Prostate gland (tissue), 2 donors: ENCODE measurements at regions not wholly inside any gene's neighbourhood (a gene's known extent, or its start where the extent isn't known, plus 50 kb on each side); places are given as distances from the start of the nearest gene placed in this dataset.

ENCODE experiments used
- CTCF ChIP-seq, 4 experiments: fragments of 200-600 bp in 2 of 4; fragments of 450-650 bp in 2 of 4; sonication (generic) in 2 of 4; IDR thresholded peaks; 1 replicate in 3 of 4; 2 replicates in 1 of 4; pipeline ENCODE4 v1.5.1; 2016 to 2019; ENCODE audit warnings: antibody characterized with exemption in 4 of 4, mild to moderate bottlenecking in 2 of 4, moderate library complexity in 2 of 4
- POLR2A ChIP-seq: fragments of 450-650 bp; IDR thresholded peaks from one replicate; pipeline ENCODE4 v1.6.1; 2016; ENCODE audit warnings: antibody characterized with exemption, mild to moderate bottlenecking
- POLR2AphosphoS5 ChIP-seq: sonication (generic); formaldehyde crosslinking; IDR thresholded peaks from one replicate; pipeline ENCODE4 v1.6.1; 2017; ENCODE audit warnings: antibody characterized with exemption

- TF ChIP-seq CTCF (IDR thresholded peaks at IDR 0.05) (no peak), POLR2A (no peak), POLR2AphosphoS5 (no peak)
These were observed 222.4 kb upstream of the UBL3 start for GRCh38 chr13:30072818-30073186.
